Heart left ventricle (tissue), 13 donors: ENCODE measurements at regions not wholly inside any gene's neighbourhood (a gene's known extent, or its start where the extent isn't known, plus 50 kb on each side); places are given as distances from the start of the nearest gene placed in this dataset.

Source experiments
- POLR2A ChIP-seq, 2 donors: fragments of 450-650 bp; IDR thresholded peaks; one replicate each; pipeline ENCODE4 v1.6.1; 2017; ENCODE audit warnings: antibody characterized with exemption in 2 of 2, mild to moderate bottlenecking in 2 of 2, moderate library complexity in 2 of 2
- TF ChIP-seq, protein P1 (sequence below), 12 donors: fragments of 200-600 bp; sonication (generic) in 4 of 12; IDR thresholded peaks; one replicate each; pipeline versions ENCODE4 v1.5.0 to v1.8.0; 2018 to 2022; ENCODE audit warnings: antibody characterized with exemption in 12 of 12, mild to moderate bottlenecking in 5 of 12
- donor health status: ischemic (EF 13 %, LVEDD 7.1; RV severe dilation, severe dysfunction).
- donor health status: DM: no; HTN: yes; CAD: no.
- donor health status: DM: no; HTN: no; CAD: no.
- donor health status: ischemic (EF 25% LVEDD 6.9; RV normal size, moderate dysfunction).
- donor health status: ischemic (EF 25% LVEDD 5.7; RV mildly dilated, moderate dysfunction).
- donor health status: ischemic (EF 35%, LVEDD 5.7; RV mildly dilated, moderate dysfunction).
- donor health status: nonischemic (EF 11% LVEDD 7.7; RV severe dilation, severe dysfunction).
- donor health status: DM: yes; HTN: yes; CAD: no.
- donor health status: PGD.
- donor health status: ischemic (EF 29% LVEDD 5.4; RV normal size, mild dysfunction).
- donor health status: nonischemic (EF 23%, LVEDD 6.1; RV moderate dilation, normal function).

DNA sequence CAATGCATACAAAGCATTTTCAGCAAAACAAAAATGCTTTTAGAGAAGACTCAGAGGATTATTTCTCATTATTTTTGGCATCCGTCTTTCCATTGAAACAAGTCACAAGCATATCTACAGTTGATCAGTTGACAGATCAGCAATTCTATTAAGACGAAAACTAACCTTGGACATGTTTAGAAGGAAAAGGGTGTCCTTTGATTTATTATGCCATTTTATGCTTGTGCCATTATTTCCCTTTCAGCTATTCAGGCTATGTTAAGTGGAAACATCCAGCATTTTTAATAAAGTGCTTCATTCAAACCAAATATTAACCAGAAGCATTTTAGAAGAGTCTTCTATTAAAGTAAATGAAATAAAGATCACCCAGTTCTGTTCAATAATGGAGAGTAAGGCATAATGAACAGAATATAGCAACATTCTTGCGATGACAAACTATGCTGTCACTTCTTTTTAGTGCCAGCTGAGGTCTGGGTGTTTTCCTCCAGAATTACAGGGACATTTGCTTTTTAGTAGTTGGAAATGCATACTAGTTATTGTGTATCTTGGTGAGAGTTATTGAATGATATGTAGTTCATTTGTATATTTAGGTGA, 481.4 kb downstream of the PLA2G4A start:
- TF ChIP-seq, protein P1, sequence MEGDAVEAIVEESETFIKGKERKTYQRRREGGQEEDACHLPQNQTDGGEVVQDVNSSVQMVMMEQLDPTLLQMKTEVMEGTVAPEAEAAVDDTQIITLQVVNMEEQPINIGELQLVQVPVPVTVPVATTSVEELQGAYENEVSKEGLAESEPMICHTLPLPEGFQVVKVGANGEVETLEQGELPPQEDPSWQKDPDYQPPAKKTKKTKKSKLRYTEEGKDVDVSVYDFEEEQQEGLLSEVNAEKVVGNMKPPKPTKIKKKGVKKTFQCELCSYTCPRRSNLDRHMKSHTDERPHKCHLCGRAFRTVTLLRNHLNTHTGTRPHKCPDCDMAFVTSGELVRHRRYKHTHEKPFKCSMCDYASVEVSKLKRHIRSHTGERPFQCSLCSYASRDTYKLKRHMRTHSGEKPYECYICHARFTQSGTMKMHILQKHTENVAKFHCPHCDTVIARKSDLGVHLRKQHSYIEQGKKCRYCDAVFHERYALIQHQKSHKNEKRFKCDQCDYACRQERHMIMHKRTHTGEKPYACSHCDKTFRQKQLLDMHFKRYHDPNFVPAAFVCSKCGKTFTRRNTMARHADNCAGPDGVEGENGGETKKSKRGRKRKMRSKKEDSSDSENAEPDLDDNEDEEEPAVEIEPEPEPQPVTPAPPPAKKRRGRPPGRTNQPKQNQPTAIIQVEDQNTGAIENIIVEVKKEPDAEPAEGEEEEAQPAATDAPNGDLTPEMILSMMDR (IDR thresholded peaks at IDR 0.05) = no peak
- no peak for TF ChIP-seq POLR2A (IDR thresholded peaks at IDR 0.05)
